ENCODE measurements at regions not wholly inside any gene's neighbourhood (a gene's known extent, or its start where the extent isn't known, plus 50 kb on each side); places are given as distances from the start of the nearest gene placed in this dataset.

- Mint-ChIP-seq H3K9me3 (no peaks in the 10 kb centered on the region), H3K27ac (no peak overlapping the region), H3K4me1 (peaks cover 2% of the 10 kb centered on the region), H3K4me3 (no peak overlapping the region), H3K36me3 (no peaks in the 10 kb centered on the region), H3K27me3 (no peaks in the 10 kb centered on the region)
- ATAC-seq (ENCODE audit: low read depth): no peak
- no peak for DNase-seq (ENCODE audit: low spot score in 2 of 2)
These were observed 1446.8 kb downstream of the MRPL39 start for GRCh38 chr21:24160528-24160927.

GRCh38 chr21:24153137-24153536 lies 1454.1 kb downstream of the MRPL39 start:
- H3K4me1 Mint-ChIP-seq: no peaks in the 10 kb centered on the region
- no peaks in the 10 kb centered on the region for H3K36me3 Mint-ChIP-seq
- H3K9me3 Mint-ChIP-seq: no peaks in the 10 kb centered on the region
- DNase-seq (ENCODE audit: low spot score in 2 of 2): no peak
- ATAC-seq (ENCODE audit: low read depth): no peak
- no peak overlapping the region for H3K4me3 Mint-ChIP-seq
- no peak overlapping the region for H3K27ac Mint-ChIP-seq
- no peaks in the 10 kb centered on the region for H3K27me3 Mint-ChIP-seq

GRCh38 chr21:24150753-24151152 lies 1456.5 kb downstream of the MRPL39 start:
- Mint-ChIP-seq H3K4me3 (no peak overlapping the region), H3K4me1 (no peaks in the 10 kb centered on the region), H3K9me3 (no peaks in the 10 kb centered on the region), H3K27me3 (no peaks in the 10 kb centered on the region), H3K27ac (no peak overlapping the region), H3K36me3 (no peaks in the 10 kb centered on the region)
- ATAC-seq (ENCODE audit: low read depth): no peak
- no peak for DNase-seq (ENCODE audit: low spot score in 2 of 2)

GRCh38 chr21:24148461-24148860 lies 1458.8 kb downstream of the MRPL39 start:
- H3K9me3 Mint-ChIP-seq: no peaks in the 10 kb centered on the region
- DNase-seq (ENCODE audit: low spot score in 2 of 2) (no peak), ATAC-seq (ENCODE audit: low read depth) (no peak)
- no peak overlapping the region for H3K4me3 Mint-ChIP-seq
- H3K36me3 Mint-ChIP-seq: no peaks in the 10 kb centered on the region
- H3K4me1 Mint-ChIP-seq: no peaks in the 10 kb centered on the region
- H3K27ac Mint-ChIP-seq: no peak overlapping the region
- H3K27me3 Mint-ChIP-seq: no peaks in the 10 kb centered on the region

GRCh38 chr21:24147674-24148073 lies 1459.6 kb downstream of the MRPL39 start:
- no peaks in the 10 kb centered on the region for H3K4me1 Mint-ChIP-seq
- no peak for DNase-seq (ENCODE audit: low spot score in 2 of 2)

GRCh38 chr21:24131056-24131455 lies 1476.2 kb downstream of the MRPL39 start:
- DNase-seq (ENCODE audit: low spot score in 2 of 2) (no peak), ATAC-seq (ENCODE audit: low read depth) (no peak)
- Mint-ChIP-seq H3K27ac (no peak overlapping the region), H3K9me3 (no peaks in the 10 kb centered on the region), H3K4me1 (no peaks in the 10 kb centered on the region), H3K36me3 (no peaks in the 10 kb centered on the region), H3K4me3 (no peak overlapping the region), H3K27me3 (no peaks in the 10 kb centered on the region)

More at GRCh38 chr21:24147674-24148073, 1459.6 kb downstream of the MRPL39 start:
- no peak for ATAC-seq (ENCODE audit: low read depth)
- Mint-ChIP-seq H3K4me3 (no peak overlapping the region), H3K27ac (no peak overlapping the region), H3K36me3 (no peaks in the 10 kb centered on the region), H3K9me3 (no peaks in the 10 kb centered on the region), H3K27me3 (no peaks in the 10 kb centered on the region)

GRCh38 chr21:24127651-24128050 lies 1479.6 kb downstream of the MRPL39 start:
- no peak overlapping the region for H3K27ac Mint-ChIP-seq
- ATAC-seq (ENCODE audit: low read depth): no peak
- no peaks in the 10 kb centered on the region for H3K36me3 Mint-ChIP-seq
- no peaks in the 10 kb centered on the region for H3K27me3 Mint-ChIP-seq
- no peaks in the 10 kb centered on the region for H3K9me3 Mint-ChIP-seq
- no peak overlapping the region for H3K4me3 Mint-ChIP-seq
- H3K4me1 Mint-ChIP-seq: no peaks in the 10 kb centered on the region
- no peak for DNase-seq (ENCODE audit: low spot score in 2 of 2)

- Mint-ChIP-seq H3K27me3 (no peaks in the 10 kb centered on the region), H3K9me3 (no peaks in the 10 kb centered on the region), H3K4me3 (no peak overlapping the region), H3K36me3 (no peaks in the 10 kb centered on the region), H3K4me1 (no peaks in the 10 kb centered on the region), H3K27ac (no peak overlapping the region)
- DNase-seq (ENCODE audit: low spot score in 2 of 2) (no peak), ATAC-seq (ENCODE audit: low read depth) (no peak)
These were observed 1483.5 kb downstream of the MRPL39 start for GRCh38 chr21:24123785-24124184.

GRCh38 chr21:24118738-24119459 lies 1488.4 kb downstream of the MRPL39 start:
- Mint-ChIP-seq H3K27ac (no peak overlapping the region), H3K4me1 (no peaks in the 10 kb centered on the region), H3K4me3 (no peak overlapping the region), H3K36me3 (no peaks in the 10 kb centered on the region), H3K27me3 (no peaks in the 10 kb centered on the region), H3K9me3 (no peaks in the 10 kb centered on the region)
- ATAC-seq (ENCODE audit: low read depth) (no peak), DNase-seq (ENCODE audit: low spot score in 2 of 2) (no peak)

- H3K4me3 Mint-ChIP-seq: no peak overlapping the region
- H3K27ac Mint-ChIP-seq: no peak overlapping the region
- no peaks in the 10 kb centered on the region for H3K9me3 Mint-ChIP-seq
- H3K4me1 Mint-ChIP-seq: no peaks in the 10 kb centered on the region
- DNase-seq (ENCODE audit: low spot score in 2 of 2) (no peak), ATAC-seq (ENCODE audit: low read depth) (no peak)
- H3K36me3 Mint-ChIP-seq: no peaks in the 10 kb centered on the region
- H3K27me3 Mint-ChIP-seq: no peaks in the 10 kb centered on the region
These were observed 1492.1 kb downstream of the MRPL39 start for GRCh38 chr21:24115141-24115540.

GRCh38 chr21:24112020-24112419 lies 1495.3 kb downstream of the MRPL39 start:
- Mint-ChIP-seq H3K4me1 (no peaks in the 10 kb centered on the region), H3K4me3 (no peak overlapping the region), H3K36me3 (no peaks in the 10 kb centered on the region), H3K9me3 (no peaks in the 10 kb centered on the region), H3K27me3 (no peaks in the 10 kb centered on the region), H3K27ac (no peak overlapping the region)
- DNase-seq (ENCODE audit: low spot score in 2 of 2) (no peak), ATAC-seq (ENCODE audit: low read depth) (no peak)

GRCh38 chr21:24110846-24111245 lies 1496.4 kb downstream of the MRPL39 start:
- no peaks in the 10 kb centered on the region for H3K27me3 Mint-ChIP-seq
- no peaks in the 10 kb centered on the region for H3K9me3 Mint-ChIP-seq
- no peaks in the 10 kb centered on the region for H3K36me3 Mint-ChIP-seq
- H3K27ac Mint-ChIP-seq: no peak overlapping the region
- no peaks in the 10 kb centered on the region for H3K4me1 Mint-ChIP-seq
- no peak overlapping the region for H3K4me3 Mint-ChIP-seq
- ATAC-seq (ENCODE audit: low read depth) (no peak), DNase-seq (ENCODE audit: low spot score in 2 of 2) (no peak)

- ATAC-seq (ENCODE audit: low read depth) (no peak), DNase-seq (ENCODE audit: low spot score in 2 of 2) (no peak)
- Mint-ChIP-seq H3K27me3 (peaks cover 2% of the 10 kb centered on the region), H3K4me1 (peaks cover 5% of the 10 kb centered on the region), H3K9me3 (peaks cover 2% of the 10 kb centered on the region), H3K36me3 (no peaks in the 10 kb centered on the region), H3K27ac (no peak overlapping the region), H3K4me3 (no peak overlapping the region)
These were observed 1510.1 kb downstream of the MRPL39 start for GRCh38 chr21:24097181-24097580.

GRCh38 chr21:24096651-24097050 lies 1510.6 kb downstream of the MRPL39 start:
- Mint-ChIP-seq H3K4me3 (no peak overlapping the region), H3K9me3 (peaks cover 2% of the 10 kb centered on the region), H3K4me1 (peaks cover 5% of the 10 kb centered on the region), H3K36me3 (no peaks in the 10 kb centered on the region), H3K27me3 (peaks cover 2% of the 10 kb centered on the region), H3K27ac (no peak overlapping the region)
- ATAC-seq (ENCODE audit: low read depth) (no peak), DNase-seq (ENCODE audit: low spot score in 2 of 2) (no peak)

GRCh38 chr21:24093032-24093431 lies 1514.2 kb downstream of the MRPL39 start:
- Mint-ChIP-seq H3K27ac (no peak overlapping the region), H3K9me3 (no peaks in the 10 kb centered on the region), H3K4me1 (peaks cover 5% of the 10 kb centered on the region), H3K27me3 (no peaks in the 10 kb centered on the region), H3K36me3 (no peaks in the 10 kb centered on the region), H3K4me3 (no peak overlapping the region)
- peak; percentile 92 for ATAC-seq (ENCODE audit: low read depth)
- DNase-seq (ENCODE audit: low spot score in 2 of 2): peak in 1 of 2 donors; percentile 3

All from memory B cell (primary cell).